HPDE6-E6E7 (cell line): ENCODE measurements at regions not wholly inside any gene's neighbourhood (a gene's known extent, or its start where the extent isn't known, plus 50 kb on each side); places are given as distances from the start of the nearest gene placed in this dataset.

Experiments
- DNase-seq: peaks from one replicate; pipeline ENCODE4 v3.0.0; 2011; ENCODE audit warnings: missing footprints; ENCODE audit errors: extremely low spot score

- no peak for DNase-seq
These were observed 96.1 kb downstream of the C17orf67 start for GRCh38 chr17:56737421-56738161.

GRCh38 chr17:56739376-56739775 lies 94.3 kb downstream of the C17orf67 start:
- DNase-seq = no peak

GRCh38 chr17:56739776-56740175 lies 93.9 kb downstream of the C17orf67 start:
- DNase-seq = no peak

- no peak for DNase-seq
These were observed 93.2 kb downstream of the C17orf67 start for GRCh38 chr17:56740481-56740880.
